ENCODE measurements at regions not wholly inside any gene's neighbourhood (a gene's known extent, or its start where the extent isn't known, plus 50 kb on each side); places are given as distances from the start of the nearest gene placed in this dataset.

DNA sequence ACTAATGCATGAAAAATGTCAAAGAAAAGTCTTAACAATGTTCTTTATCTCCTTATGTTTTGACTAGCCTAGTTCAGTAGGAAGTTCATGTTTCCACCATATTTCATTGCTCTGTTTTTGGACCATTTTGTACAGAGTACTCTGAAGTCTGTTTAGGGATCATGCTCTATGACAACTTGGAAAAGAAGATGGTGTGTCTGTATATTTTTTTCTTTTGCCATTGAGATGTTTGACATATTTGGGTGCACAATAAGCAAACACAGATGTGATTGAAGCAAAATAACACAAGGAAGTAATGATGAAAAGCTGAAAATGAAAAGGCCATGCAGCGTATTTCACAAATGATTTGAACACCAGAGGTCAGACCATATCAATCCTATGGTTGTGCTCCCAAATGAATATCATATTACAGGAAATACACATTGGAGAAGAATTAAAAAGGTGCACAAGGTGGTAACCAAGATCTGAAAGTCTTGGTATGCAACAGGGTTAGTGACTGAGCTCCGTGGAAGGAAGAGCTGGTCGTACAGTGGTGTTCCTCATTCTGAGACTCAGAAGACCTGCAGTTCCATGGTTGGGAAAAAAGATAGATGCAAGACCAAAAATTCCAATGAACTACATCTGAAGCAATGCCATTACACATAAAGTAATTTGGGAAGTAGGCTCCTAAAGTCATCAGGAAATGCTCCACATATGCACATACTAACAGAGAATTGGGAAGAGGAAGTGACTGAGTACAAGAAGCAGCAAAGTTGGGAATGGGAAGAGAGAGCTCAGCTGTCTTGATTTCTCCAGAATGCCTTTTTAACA lies 463.5 kb downstream of the LMO4 start:
- DNase-seq = no peak

DNA sequence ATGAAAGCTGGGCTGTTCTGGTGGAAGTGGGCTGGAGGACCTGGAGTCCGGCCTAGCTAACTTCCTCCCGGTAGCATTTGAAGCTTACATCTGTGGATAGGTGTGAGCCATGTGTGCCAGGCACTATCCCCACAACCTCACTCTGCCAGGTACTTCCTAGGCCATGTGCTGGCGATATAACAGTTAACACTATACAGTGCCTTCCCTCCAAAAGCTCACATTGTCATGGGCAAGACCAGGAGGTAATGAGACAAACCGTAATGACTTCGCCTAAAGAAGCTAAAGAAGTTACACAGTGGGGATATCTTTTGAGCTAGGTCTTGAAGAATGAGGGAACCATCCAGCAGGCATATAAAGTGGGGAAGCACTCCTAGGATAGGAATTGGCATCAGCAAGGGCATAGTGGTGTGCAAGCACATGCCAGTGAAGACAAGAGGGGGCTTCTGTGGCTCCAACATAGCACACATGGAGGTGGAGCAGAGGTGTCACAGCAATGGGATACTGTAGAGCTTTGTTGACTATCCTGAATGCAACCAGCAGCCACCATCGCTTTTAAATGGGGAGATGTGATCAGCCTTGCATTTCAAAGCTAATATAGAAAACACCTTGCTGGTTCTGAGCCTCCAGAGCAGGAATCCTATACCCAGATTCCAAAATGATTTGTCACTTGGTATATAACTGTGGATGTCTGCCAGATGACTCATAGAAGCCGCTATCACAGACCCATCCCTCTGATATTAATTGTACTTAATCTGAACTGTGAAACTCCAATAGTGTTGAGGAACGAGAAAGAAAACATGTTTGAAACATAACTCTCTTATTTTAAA lies 466.3 kb downstream of the LMO4 start:
- no peak for DNase-seq

GRCh38 chr1:87795615-87796337 lies 467.1 kb downstream of the LMO4 start:
- DNase-seq = no peak

DNA sequence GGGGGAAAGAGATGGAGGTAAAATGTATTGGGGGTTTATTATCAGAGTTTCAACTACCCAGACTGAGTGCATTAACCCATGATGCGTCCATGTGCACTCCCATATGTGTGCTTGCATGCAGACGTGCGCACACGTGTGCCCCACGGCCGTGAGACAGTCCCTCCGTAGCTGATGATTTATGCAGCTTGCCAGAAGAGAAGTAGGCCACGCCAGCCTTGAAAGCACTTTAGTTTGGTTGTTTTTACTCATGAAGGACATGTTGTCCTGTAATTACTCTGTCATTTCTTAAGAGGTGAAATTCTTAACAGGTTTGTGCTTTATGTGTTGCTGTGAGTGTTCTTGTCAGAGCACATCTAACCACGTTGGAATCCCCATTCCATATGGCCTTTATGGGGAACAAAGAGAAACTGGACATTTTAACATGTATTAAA lies 467.8 kb downstream of the LMO4 start:
- no peak for DNase-seq

GRCh38 chr1:87799451-87799850 lies 470.8 kb downstream of the LMO4 start:
- no peak for DNase-seq

DNA sequence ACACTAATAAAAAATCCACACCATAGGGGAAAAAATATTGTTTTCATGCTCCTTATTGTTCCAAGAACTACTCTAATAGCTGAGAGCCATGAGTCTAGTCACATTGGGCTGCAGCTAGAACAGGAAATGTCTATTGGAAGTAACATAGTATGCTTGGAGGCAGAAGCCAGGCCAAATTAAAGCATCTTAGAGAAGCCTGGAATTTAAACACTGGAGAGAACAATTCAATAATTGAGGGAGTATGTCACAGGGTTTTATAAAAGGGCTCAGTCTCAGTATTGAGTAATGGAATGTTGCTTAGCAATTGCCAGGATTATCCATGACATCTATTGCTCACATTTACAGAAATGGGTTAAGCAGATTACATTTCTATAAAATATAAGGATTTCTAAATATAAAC lies 471.3 kb downstream of the LMO4 start:
- DNase-seq = no peak

DNA sequence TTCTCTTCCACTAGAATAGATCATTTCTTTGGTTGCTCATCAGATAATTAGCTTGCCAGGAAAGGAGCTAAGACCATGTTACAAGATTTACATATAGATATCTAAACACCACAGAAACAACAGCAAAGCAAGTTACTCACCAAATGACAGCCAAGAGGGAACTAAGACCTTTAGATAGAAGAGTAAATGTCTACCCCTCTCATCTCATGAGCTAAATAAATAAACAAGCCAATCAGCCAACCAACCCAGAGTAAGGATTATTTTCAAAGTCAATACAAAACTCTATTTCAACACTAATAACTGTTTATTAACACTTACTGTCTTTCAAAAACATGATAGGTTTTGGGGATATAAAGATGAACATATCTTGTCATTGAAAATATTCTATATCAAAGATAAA lies 474.7 kb downstream of the LMO4 start:
- DNase-seq = no peak

DNA sequence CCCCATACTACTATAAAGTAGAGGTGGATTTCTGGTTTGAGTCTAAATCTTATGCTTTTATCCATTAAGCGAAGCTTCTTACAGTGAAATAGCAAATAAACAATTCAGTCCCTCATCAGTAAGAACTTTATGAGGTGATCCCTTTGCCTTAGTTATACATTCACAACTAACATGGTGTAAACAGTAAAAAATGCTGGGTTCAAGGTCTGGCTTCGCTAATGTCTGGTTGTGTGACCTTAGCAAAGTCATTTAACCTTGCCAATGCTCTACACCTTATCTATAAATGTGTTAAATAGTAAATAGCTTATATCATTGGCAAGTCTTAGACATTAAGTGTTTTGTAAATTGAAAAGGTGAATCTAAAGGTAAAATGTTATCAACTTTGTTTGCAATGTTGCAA lies 475.4 kb downstream of the LMO4 start:
- no peak for DNase-seq

DNA sequence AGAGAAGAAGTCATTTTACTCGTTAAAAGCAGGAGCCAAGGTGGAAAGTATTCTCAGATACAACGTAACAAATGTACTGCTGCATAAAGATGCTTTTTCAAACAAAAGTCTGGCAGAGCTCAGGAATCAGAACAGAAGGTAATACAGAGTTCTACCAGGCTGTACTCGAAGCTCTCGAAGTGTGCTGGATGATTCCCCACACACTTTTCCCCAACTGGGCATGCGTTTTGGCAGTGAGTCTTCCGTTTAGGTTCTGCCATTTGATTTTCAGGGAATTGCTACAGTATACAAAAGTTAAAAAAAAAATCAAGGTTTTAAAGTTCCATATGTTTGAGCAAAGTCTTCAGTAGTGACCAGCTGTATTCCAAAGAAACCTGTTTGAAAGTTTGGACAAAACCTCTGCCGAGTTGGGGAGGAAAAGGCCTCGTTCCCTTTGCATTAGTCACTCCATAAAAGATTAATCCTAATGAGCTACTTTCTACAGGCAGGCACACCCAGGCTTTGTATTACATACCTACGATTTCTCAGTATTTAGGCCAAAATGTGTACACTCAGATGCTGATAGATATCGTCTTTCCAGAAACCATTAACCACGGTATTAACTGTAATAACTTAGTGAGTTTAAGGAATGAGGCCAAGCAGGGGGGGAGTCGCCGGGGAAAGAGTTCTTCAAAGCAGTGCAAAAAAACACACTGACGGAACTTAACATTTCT lies 477.1 kb downstream of the LMO4 start:
- no peak for DNase-seq

DNA sequence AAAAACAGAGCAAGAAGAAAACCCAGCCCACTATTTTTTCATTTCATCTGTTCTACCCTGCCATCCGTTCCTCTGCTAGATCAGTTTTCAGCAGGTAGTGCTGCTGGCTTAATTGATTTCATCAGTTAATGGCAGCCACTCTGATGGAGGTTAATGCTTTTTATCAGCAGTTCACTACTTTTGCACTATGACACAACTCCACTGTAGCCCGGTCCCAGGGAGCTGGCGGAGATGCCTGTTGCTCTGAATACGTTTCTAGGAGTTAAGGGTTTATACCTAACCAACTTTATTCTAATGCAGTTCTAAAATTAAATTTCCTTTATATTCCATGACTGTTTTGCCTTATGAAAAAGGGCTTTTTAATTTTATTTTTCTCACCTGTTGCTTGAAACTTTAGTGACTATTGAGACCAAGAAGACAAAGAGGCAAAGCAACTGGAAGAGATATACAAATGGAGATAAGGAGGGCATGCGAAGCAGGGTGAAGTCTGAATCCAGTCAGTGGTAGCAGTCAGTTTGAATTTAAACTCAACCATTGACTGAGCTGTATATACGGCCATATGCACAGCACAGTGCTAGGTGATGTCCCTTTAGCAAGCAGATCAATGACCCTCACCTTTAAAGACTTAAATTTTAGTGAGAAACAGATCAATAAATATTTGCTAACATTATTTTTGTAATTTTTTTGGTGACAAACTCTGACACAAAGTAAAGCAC lies 477.9 kb downstream of the LMO4 start:
- DNase-seq = no peak

DNA sequence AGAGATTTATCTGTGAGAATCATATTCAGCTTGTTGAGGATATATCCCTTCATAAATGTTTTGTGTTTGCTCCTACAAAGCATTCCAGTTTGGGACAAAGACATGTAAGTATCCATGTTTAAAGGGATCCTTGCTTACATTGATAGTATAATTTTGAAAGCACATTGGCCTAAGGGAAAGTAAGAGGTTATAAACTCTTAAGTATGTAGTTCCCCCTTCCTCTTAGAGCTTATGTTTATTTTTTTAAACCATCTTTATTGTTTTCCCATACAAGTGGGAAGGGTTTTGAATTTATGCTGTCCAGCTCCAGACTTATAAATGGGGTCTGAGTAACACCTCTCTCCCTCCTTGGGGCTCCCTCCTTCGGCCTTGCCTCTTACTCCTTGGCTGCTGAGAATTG lies 481.5 kb downstream of the LMO4 start:
- no peak for DNase-seq

GRCh38 chr1:87812871-87813577 lies 484.3 kb downstream of the LMO4 start:
- DNase-seq = no peak

GRCh38 chr1:87814573-87814972 lies 485.9 kb downstream of the LMO4 start:
- no peak for DNase-seq

- no peak for DNase-seq
Measured at GRCh38 chr1:87816646-87817045, 488.0 kb downstream of the LMO4 start.

GRCh38 chr1:87820668-87821334 lies 492.1 kb downstream of the LMO4 start:
- DNase-seq = no peak

- no peak for DNase-seq
Measured at GRCh38 chr1:87821335-87821697, 492.6 kb downstream of the LMO4 start.

DNA sequence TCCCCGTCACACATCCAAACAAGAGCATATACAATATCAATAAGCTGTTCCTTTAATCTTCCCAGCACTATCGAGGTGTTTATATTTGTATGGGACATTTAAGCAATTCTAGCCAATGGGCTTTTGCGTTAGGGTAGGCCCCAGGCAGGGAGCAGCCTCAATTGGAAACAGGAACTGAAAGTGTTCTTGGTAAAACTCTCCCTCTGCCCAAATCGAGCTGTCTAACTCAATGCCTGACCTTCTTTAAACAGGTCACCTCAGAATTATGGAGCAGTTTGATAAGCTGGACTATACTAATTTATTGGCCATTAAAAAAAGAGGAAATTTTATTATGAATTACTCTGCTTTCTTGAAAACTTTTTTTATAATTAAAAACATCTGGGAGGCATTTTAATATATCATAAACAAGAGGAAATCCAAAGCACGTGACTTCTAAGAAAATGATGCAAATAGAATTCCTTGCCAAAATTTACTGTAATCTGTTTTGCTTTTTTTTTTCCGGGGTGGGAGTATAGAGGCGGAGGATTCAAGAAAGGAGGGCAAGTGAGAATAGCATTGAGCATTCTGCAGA lies 498.1 kb downstream of the LMO4 start:
- DNase-seq = no peak

DNA sequence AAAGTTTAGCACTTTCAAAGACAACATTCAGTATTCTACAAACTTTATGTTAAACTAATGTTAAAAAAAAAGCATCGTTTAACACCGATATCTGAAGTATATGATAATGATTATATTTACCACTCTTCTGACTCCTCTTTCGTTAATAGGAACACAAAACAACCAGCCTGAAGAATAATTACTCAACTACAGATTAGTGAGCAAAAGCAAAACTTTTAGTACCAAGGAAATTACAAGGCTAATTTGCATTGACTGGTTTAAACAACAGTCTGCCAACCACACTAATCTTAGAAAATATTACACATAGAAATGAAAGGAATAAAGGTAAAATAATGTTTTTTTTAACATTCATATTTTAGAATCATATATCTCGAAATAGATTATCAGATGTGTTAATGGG lies 500.7 kb downstream of the LMO4 start:
- DNase-seq = no peak

DNA sequence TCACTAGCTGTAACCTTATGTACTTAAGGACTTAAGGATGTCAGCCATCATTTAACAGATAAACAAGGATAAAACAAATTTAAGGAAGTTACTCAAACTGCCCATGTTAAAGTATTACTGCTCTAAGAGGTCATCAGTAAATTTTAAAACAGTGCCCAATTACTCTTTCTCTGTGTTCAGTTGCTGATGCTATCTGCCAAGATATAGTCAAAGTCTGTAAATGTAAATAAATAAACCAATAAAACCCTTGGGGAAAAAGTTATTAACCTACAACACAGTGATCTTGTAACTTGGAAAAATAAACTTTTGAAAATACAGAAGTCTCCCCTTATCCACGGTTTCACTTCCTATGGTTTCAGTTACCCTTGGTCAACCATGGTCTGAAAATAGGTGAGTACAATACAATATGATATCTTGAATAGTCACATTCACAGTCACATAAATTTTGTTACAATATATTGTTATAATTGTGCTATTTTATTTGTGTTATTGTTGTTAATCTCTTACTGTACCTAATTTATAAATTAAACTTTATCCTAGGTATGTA lies 501.8 kb downstream of the LMO4 start:
- no peak for DNase-seq

DNA sequence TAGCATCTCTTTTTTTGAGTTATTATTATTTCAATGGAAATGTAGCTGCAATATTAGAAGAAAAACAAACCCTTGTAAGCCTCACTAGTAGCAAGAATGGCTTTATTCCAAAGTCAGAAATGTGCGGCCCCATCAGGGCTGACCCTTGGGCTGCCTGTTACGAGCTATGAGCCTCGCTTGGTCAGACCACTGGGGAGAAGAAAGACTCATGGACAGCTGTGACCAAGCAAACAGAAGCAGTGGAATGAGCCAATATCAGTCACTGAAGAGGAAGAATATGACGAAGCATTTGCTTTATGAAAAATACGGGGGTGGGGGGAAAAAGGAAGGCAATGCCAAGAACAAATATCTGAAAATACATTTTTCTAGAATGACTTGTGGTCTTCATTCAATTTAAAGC lies 504.5 kb downstream of the LMO4 start:
- no peak for DNase-seq

All from activated gamma-delta T cell treated with Interleukin-2 at 50 U/mL for 16 hours (primary cell).